Kidney epithelial cell (primary cell): ENCODE measurements at regions not wholly inside any gene's neighbourhood (a gene's known extent, or its start where the extent isn't known, plus 50 kb on each side); places are given as distances from the start of the nearest gene placed in this dataset.
"Not testable (repeated sequence)": the region's sequence is repeated elsewhere in the genome, so short reads cannot be mapped to it uniquely, and the experiment has no call there.

Source experiments
- DNase-seq: peaks from one replicate; pipeline ENCODE4 v3.0.0-alpha.2; 2010; ENCODE audit warnings: low read depth
- H3K27me3 ChIP-seq: 2 replicates; pipeline ENCODE4 v1.6.0; 2011; ENCODE audit warnings: low read length; ENCODE audit not compliant: control insufficient read depth, insufficient read depth
- H3K36me3 ChIP-seq: 2 replicates; pipeline ENCODE4 v1.5.1; 2011; ENCODE audit warnings: low read length; ENCODE audit not compliant: control insufficient read depth, insufficient read depth
- H3K4me3 ChIP-seq: 2 replicates; pipeline ENCODE4 v1.5.1; 2011; ENCODE audit warnings: low read depth, mild to moderate bottlenecking, control low read depth, low read length
- CTCF ChIP-seq: IDR thresholded peaks from 2 replicates; pipeline ENCODE4 v1.5.1; 2011; ENCODE audit warnings: mild to moderate bottlenecking, moderate library complexity, low read length, control low read depth, inconsistent platforms; ENCODE audit not compliant: insufficient read depth, poor library complexity, severe bottlenecking

GRCh38 chr14:23728791-23729190, 92.6 kb downstream of the DHRS2 start:
- DNase-seq: no peak
- no peak for TF ChIP-seq CTCF
- no peaks in the 10 kb centered on the region for H3K36me3 ChIP-seq
- H3K4me3 ChIP-seq: no peak overlapping the region
- no peaks in the 10 kb centered on the region for H3K27me3 ChIP-seq

- TF ChIP-seq CTCF: no peak
- no peak for DNase-seq
- H3K36me3 ChIP-seq: no peaks in the 10 kb centered on the region
These were observed 93.7 kb downstream of the DHRS2 start for GRCh38 chr14:23729720-23730387.

GRCh38 chr14:23735394-23735793, 99.2 kb downstream of the DHRS2 start:
- H3K4me3 ChIP-seq: no peak overlapping the region
- H3K27me3 ChIP-seq: no peaks in the 10 kb centered on the region
- no peak for TF ChIP-seq CTCF
- DNase-seq: no peak
- H3K36me3 ChIP-seq: no peaks in the 10 kb centered on the region

More at GRCh38 chr14:23729720-23730387, 93.7 kb downstream of the DHRS2 start:
- Histone ChIP-seq H3K27me3 (no peaks in the 10 kb centered on the region), H3K4me3 (no peak overlapping the region)

- DNase-seq, H3K36me3 ChIP-seq, H3K27me3 ChIP-seq, H3K4me3 ChIP-seq: not testable (repeated sequence)
These were observed 108.2 kb downstream of the DHRS2 start for GRCh38 chr14:23744368-23744767.

- no peak for DNase-seq
- no peaks in the 10 kb centered on the region for H3K27me3 ChIP-seq
- no peak for TF ChIP-seq CTCF
- no peaks in the 10 kb centered on the region for H3K36me3 ChIP-seq
- no peak overlapping the region for H3K4me3 ChIP-seq
These were observed 114.2 kb downstream of the DHRS2 start for GRCh38 chr14:23750357-23750756.

GRCh38 chr14:23751616-23752015, 115.5 kb downstream of the DHRS2 start:
- Histone ChIP-seq H3K27me3 (no peaks in the 10 kb centered on the region), H3K36me3 (no peaks in the 10 kb centered on the region), H3K4me3 (no peak overlapping the region)
- DNase-seq: no peak
- no peak for TF ChIP-seq CTCF
